GM19240 (cell line): ENCODE measurements at regions not wholly inside any gene's neighbourhood (a gene's known extent, or its start where the extent isn't known, plus 50 kb on each side); places are given as distances from the start of the nearest gene placed in this dataset.
"Not testable (repeated sequence)": the region's sequence is repeated elsewhere in the genome, so short reads cannot be mapped to it uniquely, and the experiment has no call there.

ENCODE experiments used
- DNase-seq: peaks from one replicate; pipeline ENCODE4 v3.0.0; 2011; ENCODE audit warnings: low spot score; ENCODE audit not compliant: insufficient read length

DNA sequence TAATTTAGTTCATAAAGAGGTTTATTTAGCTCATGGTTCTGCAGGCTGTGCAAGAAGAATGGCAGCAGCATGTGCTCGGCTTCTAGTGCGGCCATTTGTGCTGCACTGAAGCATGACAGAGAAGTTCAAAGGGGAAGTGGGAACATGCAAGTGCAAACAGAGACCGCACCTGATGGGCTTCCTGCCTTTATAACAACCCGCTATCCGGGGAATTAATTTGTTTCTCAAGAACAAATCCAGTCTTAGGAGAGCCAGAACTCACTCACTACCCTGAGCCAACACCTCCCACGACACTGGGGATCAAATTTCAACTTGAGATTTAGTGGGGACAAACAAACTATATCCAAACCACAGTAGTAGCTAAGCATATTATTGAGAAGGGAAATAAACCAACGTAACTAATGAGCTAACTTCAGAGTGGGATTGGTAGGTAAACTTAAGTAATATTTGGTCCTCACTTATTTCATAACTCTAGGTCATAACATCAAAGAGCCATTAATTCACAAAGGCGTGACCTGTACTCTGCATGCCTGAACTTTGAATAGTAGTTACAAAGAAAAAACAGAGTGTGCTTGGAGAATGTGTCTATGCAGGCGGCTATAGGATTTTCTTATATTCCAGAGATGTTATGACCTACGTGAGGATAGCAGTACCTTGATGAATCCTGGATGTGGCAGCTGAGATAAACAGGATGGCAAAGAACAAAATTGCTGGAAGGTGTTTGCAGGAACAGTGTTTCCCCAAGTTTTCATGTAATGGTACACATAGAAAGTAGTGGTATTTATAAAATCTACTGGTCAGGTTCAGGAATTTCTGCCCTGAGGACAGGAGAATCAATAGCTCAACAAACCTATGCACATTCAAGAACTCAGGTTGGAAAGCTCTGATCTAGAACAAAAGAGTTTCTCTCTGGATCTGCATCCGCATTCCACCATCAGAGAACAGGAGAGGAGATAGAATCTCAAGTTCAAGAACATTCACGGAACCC is 845.9 kb upstream of the ID2 start:
- DNase-seq = peak; percentile 39

DNA sequence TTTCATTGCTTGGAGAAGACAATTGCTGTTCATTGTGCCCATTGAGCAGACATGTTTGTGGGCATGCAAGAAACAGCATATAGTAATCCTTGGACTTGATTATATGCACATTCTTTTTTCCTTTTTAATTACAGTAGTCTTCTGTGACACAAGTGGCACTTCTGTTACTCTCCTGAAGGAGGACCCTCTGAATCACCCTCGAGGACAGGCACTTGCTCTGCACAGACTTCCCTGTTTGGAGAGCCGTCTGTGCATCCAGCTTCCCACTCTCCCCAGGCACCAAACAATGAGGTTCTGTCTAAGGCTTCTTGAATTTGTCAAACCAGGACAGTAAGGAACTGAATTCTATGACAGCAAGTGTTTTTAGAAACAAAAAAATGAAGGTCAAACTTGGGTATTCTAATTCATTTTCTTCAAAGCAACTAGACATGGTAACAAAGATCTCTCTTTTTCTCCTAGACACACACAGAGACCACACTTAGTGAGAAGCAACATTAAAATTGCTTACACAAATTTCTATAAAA is 844.6 kb upstream of the ID2 start:
- DNase-seq = no peak

DNA sequence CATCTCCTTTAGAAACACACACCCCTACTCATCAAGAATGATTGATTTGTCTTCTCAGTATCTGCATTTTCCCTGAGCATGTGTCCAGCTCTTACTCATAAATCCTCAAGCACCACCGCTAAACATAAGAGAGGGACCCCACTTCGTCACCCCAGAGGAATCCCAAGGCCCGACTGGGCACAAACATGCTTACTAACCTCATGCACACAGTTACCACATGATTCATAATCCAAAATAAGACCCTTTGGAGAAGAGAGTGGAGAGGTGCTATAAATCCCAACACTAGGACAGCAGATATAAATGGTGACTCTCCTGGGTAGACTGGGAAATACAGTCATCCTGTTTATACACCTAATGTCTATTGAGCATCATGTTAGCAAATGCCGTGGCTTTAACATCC is 843.2 kb upstream of the ID2 start:
- no peak for DNase-seq

DNA sequence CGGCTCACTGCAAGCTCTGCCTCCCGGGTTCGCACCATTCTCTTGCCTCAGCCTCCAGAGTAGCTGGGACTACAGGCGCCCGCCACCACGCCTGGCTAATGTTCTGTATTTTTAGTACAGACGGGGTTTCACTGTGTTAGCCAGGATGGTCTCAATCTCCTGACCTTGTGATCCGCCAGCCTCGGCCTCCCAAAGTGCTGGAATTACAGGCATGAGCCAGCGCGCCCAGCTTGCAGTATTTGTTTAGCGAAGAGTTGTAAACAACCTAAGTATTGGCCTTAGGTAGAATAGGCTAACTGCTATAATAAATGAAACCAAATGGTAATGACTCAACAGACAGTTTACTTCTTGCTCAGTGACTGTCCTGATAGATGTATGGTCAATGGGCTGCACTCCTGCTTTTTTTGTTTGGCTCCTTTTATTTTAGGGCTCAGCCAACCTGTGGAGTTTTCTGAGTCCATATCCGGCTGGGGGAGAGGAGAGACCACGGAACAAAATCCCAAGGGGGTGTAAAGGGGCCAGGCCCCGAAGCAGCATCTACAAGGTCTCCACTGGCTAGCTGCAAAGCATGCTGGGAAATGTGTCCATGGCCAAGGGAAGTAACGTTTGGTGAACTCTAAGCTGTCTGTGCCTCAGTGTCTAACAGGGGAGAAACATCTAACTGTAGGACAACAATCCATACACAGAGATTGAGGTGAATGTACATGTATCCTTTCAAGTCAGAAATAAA is 841.0 kb upstream of the ID2 start:
- no peak for DNase-seq

DNA sequence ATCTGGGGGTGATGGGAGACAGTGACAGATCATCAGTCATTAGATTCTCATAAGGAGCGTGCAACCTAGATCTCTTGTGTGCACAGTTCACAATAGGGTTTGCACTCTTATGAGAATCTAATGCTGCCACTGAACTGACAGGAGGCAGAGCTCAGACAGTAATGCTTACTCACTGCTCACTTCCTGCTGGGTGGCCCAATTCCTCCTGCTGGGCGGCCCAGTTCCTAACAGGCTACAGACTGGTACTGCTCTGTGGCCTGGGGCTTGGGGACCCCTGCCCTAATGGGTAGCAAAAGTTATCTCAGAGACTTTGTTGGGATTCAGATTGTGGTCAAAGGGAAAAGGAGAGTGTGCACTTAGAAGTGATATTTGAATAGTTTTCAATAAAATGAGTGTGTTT is 840.1 kb upstream of the ID2 start:
- DNase-seq = no peak

DNA sequence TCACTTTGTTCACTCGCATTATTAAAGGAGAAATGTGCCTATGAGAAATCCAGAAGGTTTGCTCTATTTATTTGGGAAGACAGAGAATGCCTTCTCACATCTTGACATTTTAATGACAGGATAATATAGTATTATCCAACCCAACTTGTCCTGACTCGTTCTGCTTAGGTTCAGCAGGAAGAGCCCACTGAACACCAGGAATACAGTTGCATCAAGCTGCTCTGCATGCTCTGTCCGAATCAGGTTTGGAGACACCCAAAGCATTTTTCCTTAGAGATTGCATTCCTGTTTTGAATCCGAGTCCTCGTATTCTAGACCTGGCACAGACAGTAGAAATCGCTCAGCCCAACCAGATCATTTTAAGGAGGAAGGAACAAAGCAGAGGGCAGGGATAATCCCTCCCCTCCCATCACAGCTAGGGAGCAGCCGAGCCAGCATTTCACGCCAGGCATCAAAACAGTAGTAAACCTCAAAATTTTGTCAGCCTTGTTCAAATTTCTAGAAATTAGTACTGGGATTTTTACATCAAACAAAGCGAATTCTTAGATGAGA is 837.4 kb upstream of the ID2 start:
- DNase-seq = no peak

DNA sequence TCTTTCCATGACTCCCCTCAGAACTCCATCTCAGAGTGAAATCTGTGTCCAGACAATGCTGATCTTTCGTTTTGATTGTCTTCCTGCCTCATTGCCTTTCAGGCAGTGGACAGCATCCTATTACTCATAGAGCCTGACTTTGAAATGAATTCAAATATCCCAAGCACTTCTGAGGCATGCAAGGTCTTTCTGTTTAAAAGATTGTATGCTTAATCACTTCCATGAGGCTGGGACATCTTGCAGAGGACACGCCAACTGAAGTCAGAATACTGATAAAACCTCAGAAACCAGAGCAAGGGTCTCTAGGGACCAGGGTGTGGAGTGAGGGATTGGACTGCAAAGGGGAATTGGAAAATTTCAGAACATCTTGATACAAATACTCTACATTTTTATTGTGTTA is 836.5 kb upstream of the ID2 start:
- DNase-seq = no peak

DNA sequence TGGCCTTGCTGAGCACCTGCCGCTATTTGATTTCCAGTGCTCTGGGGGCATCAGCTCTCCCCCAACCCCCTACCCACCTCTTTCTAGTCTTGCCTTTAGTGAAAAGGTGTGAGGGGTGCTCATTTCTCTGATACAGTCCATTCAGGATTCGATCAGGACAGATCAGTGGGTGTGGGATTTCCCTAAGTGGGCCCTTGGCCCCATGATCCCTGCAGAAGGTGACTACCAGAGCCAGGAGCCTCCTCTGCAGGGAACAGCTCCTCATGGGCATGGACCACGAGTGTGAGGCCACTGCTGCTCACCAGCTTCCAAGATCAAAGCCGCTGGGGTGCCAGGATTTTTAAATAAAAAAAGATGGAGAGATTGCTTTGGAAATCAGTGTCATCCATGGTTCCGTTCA is 835.2 kb upstream of the ID2 start:
- no peak for DNase-seq

DNA sequence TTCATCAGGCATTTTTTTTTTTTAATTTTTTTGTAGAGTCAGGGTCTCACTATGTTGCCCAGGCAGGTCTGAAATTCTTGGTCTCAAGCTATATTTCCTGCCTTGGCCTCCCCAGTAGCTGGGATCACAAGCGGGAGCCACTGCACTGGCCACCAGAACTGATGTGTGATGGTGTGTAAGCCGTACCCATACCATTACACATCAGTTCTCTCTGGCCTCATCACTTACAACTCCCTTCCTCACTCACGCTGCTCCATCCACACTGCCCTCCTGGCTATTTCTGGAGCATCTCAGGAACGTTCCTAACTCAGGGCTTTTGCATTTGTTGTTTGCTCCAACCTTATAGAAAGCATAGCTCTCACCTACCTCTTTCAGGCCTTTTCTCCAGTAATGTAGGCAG is 834.5 kb upstream of the ID2 start:
- DNase-seq = no peak

DNA sequence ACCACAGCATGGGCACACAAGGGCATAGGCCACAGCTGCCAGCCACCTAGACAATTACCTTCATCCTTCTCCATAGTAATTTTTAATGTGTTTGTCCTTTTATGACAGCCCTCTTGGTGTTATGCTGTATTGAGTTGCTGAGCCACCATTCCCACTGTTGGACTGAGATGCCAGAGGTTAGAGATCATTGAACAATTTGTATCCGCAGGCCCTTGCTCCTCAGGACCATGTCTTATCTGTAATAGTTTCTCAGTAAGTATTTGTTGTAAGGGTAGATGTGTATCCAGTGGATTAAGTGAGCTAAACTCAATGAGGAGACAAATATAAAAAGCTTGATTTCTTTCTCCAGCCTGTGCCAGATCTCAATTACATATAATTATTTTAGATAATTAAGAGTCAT is 832.8 kb upstream of the ID2 start:
- no peak for DNase-seq

DNA sequence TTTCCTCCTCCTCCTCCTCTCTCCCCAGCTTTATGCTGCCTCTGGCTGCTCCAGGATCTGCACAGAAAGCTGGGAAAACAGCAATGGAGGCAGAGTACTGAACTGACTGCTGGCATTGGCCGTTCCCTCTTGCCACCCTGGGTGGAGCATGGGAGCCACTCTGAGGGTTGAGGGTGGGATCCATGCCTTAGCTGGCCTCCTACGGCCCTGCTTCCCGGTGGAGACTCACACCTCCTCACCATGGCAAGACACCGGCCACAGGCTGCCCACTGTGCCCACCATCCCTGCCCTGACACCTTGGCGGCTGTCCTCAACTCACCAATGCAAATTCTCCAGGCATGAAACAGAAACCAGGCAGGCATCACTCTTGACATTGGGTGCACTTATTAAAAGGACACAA is 832.3 kb upstream of the ID2 start:
- DNase-seq = no peak

DNA sequence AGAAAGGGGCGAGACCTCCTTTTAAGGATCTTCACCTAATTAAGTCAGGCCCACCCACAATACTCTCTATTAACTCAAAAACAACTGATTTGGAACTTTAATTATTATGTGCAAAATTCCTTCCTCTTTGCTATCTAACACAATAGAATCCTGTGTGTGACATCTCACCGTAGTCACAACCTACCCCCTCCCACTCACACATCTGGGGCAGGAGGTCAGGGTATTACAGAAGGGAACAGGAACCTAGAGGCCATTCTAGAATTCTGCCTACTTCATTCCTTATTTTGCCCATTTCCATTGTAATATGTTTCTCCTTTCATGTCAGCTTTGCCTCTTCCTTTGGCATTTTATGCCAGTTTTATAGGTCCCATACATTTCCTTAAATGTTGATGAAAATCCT is 829.3 kb upstream of the ID2 start:
- no peak for DNase-seq

DNA sequence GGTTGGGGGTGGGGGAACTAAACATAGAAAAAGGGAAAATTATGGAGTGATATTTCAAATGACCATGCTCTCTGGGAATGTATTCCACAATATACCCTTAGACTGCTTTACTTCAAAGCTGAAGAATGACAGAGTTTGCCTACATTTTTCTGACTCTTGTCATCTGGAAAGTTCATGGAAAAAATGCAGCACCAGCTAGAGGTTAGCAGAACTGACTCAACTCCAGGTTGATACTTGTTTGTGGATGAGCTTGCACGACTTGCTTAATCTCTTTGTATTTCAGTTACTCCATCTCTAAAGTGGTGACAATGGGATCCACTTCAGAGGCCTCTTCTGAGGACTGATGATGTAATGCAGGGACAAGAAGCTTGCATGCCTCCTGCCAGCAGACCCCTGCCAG is 824.0 kb upstream of the ID2 start:
- no peak for DNase-seq

DNA sequence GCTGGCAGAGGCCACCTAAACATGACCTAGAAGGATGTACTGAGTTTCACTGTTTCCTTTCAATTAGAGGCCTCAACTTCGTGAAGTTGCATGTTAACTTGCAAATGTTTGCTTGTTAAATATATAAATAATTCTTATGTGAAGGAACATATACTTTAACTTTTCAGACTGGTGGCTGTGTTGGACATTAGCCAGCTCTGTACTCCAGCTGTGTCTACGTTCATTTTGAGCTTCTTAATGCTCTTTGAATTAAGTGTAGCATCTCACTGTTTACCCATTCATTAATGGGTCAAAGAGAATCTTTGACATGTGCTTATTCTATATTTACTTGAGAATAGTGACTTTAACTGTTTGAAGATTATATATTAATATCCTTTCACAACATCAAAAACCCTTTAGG is 823.2 kb upstream of the ID2 start:
- no peak for DNase-seq

DNA sequence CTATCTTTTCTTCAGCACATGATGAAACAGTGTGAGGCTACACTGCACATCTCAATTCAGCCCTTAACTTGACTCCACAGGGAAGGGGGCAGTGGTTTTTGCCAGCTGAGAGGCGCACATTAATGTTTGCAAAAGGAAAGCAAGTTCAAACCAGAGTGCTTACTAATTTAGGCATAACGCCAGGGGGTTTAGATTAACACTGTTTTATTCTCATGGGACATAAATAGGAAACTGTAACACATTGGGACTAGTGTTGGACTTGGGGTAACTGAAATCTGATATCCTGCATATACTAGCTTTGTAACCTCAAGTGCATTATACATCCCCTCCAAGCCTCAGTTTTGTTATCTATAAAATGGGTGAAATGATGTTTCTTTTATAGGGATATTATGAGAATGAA is 821.2 kb upstream of the ID2 start:
- no peak for DNase-seq

DNA sequence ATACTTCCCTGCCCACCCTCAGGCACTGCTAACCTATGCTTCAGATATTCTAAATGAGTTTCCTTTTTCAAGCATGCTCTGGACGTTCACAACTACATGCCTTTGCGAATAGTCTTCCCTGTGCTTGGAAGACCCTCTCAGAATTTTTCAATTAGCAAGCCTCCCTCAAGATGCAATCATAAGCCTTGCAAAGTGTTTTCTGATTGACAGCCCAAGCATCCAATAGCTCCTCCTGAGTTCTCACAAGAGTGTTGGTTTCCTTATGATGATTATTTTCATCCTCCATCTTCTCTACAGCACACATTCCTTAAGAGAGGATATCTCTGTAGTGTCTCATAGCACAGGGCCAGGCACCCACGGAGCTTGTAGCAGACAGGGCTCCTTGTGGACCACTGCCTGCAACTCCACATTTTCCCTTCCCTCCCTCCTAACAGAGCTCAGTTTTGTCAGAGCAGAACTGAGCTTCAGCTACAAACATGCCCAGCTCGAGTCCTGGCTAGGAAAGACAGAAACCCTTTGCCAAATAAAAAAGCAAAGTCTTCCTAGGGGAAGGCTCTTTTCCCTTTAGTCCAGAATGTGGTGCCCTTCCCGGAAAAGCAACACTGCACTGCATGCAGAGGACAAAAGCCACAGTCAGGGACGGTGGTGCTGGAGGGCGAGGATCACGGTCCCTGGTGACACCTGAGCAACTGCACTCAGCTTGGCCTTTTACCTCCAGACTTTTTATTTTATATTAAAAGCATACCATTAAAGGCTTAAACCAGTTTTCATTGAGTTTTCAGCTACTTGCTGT is 819.8 kb upstream of the ID2 start:
- DNase-seq = no peak

DNA sequence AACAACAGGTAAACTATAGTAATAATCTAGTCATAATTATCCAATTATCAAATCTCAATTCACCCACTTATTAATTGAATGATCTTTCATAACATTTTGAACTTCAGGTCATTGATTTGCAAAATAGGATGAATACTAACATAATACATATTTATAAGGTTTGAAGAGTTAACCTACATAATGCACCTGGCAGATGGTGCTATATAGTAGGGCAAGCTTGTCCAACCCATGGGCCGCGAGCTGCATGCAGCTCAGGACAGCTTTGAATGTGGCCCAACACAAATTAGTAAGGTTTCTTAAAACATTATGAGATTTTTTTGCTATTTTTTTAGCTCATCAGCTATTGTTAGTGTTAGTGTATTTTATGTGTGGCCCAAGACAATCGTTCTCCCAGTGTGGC is 815.8 kb upstream of the ID2 start:
- DNase-seq = no peak

DNA sequence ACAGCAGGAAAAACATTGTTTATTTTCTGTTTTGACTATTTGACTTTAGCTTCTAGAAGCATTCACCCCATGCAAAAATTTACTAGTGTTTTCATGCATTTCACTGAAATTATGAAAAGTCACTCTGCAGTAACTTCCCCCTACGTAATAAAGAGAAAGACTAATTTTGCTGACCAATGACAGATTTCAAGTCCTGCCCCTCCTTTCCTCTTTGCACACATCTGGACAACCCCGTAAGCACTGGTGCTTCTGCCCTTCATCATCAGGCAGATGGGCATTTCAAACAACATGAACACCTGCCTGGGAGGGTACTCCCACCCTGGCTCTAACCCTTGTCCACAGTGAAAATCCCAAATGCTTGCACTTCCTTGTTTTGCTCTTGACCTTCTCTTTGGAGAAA is 815.0 kb upstream of the ID2 start:
- no peak for DNase-seq

DNA sequence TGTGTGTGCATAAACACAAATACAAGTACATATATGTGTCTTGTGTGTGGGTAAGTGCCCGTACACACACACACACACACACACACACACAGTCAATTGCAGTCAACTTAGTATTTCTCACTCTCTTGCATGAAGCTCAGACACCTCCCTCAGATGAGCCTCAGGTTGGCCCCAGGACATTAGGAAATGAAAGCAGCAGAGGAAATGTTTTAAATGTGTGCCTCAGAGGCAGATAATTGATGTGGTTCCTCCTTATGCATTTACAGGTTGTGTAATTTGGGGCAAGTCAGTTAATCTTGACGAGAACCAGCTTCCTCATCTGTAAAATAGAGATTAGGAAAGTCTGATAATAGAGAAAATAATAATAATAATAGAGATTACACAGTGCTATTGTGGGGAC is 814.0 kb upstream of the ID2 start:
- no peak for DNase-seq

DNA sequence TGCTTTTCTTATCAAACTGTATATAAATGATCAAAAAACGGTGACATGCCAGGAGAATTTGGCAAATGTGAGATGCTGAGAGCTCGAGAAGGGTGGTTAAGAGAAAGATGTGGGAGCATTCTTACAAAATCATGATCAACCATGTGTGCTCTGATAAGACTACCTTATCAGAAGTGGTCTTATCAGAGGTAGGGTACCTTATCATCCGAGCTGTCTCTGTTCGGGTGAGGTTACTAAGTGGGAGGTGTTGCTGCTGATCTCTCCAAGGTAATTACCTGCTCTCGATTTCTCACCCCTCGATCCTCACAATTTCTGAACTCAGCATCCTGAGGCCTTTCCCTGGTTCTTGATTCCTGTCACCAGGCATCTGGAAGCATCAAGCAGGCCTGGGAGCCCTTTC is 813.0 kb upstream of the ID2 start:
- DNase-seq = no peak

DNA sequence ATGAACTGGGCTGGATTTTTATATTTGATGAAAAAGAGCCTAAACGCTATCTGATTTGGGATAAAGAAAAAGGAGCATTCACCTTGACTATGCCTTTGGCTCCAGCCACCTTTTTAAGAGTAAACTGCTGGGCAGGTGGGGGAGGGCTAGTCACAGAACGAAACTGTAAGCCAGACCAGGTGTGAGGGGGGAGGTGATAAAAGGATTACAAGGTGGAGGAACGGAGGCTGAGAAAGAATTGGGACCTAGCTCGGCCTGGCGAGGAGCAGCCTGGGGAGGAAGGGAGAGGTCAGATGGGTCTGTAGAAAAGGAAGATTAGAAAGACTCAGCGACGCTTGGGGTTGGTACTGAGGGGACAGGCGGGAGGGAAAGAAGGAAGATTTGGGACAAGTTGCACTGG is 805.4 kb upstream of the ID2 start:
- not testable (repeated sequence) for DNase-seq
